ENCODE measurements at regions not wholly inside any gene's neighbourhood (a gene's known extent, or its start where the extent isn't known, plus 50 kb on each side); places are given as distances from the start of the nearest gene placed in this dataset.
A peak's percentile ranks its signal among the peaks of the same experiment; 100 is the strongest.

GRCh38 chr6:153800580-153801188 is 238.4 kb upstream of the OPRM1 start:
- POLR2A ChIA-PET: interaction anchor here (0.5 to 0.7 kb wide), 3 partner anchors 268 to 1416 kb away, joined by 3 read pairs; no protein-coding TSS in a partner anchor
- no peaks in the 10 kb centered on the region for H3K9me2 ChIP-seq (ENCODE audit: insufficient read depth, low read length)
- BruUV-seq (replicated peaks): no TSS peak
- H3K4me2 ChIP-seq (ENCODE audit: low read length): no peak overlapping the region
- TF ChIP-seq EZH2phosphoT487 (IDR thresholded peaks at IDR 0.05; ENCODE audit: borderline replicate concordance, low read depth, low read length) (no peak), CTCF (conservative IDR thresholded peaks at IDR 0.05; ENCODE audit: low read length) (no peak)
- CTCF ChIA-PET (ENCODE audit: unreplicated experiment): no interaction called here
- no peaks in the 10 kb centered on the region for H3K9me3 ChIP-seq (ENCODE audit: low read length)
- no peak overlapping the region for H3K4me3 ChIP-seq (ENCODE audit: low read depth, low read length, poor library complexity, severe bottlenecking)
- intact Hi-C loops (cut with micrococcal nuclease; ENCODE audit: unreplicated experiment): no loop called here
- H3K36me3 ChIP-seq (ENCODE audit: insufficient read depth, low read length): no peaks in the 10 kb centered on the region
- no peak overlapping the region for H3K27ac ChIP-seq (ENCODE audit: low read depth, low read length, poor library complexity, severe bottlenecking)
- no peak overlapping the region for H2AFZ ChIP-seq (ENCODE audit: low read length)
- H3K4me1 ChIP-seq (ENCODE audit: insufficient read depth, low read length, poor library complexity, severe bottlenecking): no peaks in the 10 kb centered on the region
- DNase-seq (ENCODE audit: low spot score): no peak
- no peaks in the 10 kb centered on the region for H4K20me1 ChIP-seq (ENCODE audit: insufficient read depth, low read length)
- H3K79me2 ChIP-seq (ENCODE audit: insufficient read depth, low read depth, low read length): no peaks in the 10 kb centered on the region

DNA sequence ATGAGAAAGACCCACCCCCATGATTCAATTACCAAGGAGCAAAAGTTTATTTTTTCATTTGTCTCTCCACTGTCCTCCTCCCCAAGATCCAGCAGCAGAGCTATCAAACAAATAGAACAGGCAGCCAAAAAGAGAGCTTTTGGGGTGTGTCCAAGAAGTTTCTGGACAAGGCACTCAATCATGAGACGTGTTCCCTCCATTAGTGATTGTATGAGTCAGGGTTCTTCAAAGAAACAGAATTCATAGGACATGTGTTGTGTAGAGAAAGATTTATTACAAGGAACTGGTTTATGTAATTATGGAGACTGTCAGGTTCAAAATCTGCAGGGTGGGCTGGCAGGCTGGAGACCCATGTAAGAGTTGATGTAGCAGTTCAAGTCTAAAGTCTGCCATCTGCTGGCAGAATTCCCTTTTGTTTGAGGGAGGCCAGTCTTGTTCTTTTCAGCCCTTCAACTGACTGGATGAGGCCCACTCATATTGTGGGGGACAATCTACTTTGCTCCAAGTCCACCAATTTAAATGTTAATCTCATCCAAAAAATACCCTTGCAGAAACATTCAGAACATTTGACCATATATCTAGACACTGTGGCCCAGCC is 248.1 kb upstream of the OPRM1 start:
- intact Hi-C loops (cut with micrococcal nuclease; ENCODE audit: unreplicated experiment): no loop called here
- BruUV-seq (replicated peaks): no TSS peak
- Histone ChIP-seq H3K27ac (ENCODE audit: low read depth, low read length, poor library complexity, severe bottlenecking) (no peak overlapping the region), H3K9me2 (ENCODE audit: insufficient read depth, low read length) (no peaks in the 10 kb centered on the region), H3K79me2 (ENCODE audit: insufficient read depth, low read depth, low read length) (no peaks in the 10 kb centered on the region), H4K20me1 (ENCODE audit: insufficient read depth, low read length) (no peaks in the 10 kb centered on the region), H3K36me3 (ENCODE audit: insufficient read depth, low read length) (no peaks in the 10 kb centered on the region), H3K9me3 (ENCODE audit: low read length) (no peaks in the 10 kb centered on the region), H3K4me2 (ENCODE audit: low read length) (no peak overlapping the region), H3K4me3 (ENCODE audit: low read depth, low read length, poor library complexity, severe bottlenecking) (no peak overlapping the region), H3K4me1 (ENCODE audit: insufficient read depth, low read length, poor library complexity, severe bottlenecking) (no peaks in the 10 kb centered on the region), H2AFZ (ENCODE audit: low read length) (no peak overlapping the region)
- TF ChIP-seq CTCF (conservative IDR thresholded peaks at IDR 0.05; ENCODE audit: low read length): peak; percentile 62
- no peak for TF ChIP-seq EZH2phosphoT487 (IDR thresholded peaks at IDR 0.05; ENCODE audit: borderline replicate concordance, low read depth, low read length)
- POLR2A ChIA-PET: no interaction called here
- CTCF ChIA-PET (ENCODE audit: unreplicated experiment): no interaction called here
- DNase-seq (ENCODE audit: low spot score): peak; percentile 1

- Histone ChIP-seq H3K9me3 (ENCODE audit: low read length) (no peaks in the 10 kb centered on the region), H4K20me1 (ENCODE audit: insufficient read depth, low read length) (no peaks in the 10 kb centered on the region), H3K4me1 (ENCODE audit: insufficient read depth, low read length, poor library complexity, severe bottlenecking) (no peaks in the 10 kb centered on the region), H3K79me2 (ENCODE audit: insufficient read depth, low read depth, low read length) (no peaks in the 10 kb centered on the region), H3K36me3 (ENCODE audit: insufficient read depth, low read length) (no peaks in the 10 kb centered on the region), H3K27ac (ENCODE audit: low read depth, low read length, poor library complexity, severe bottlenecking) (no peak overlapping the region), H3K4me3 (ENCODE audit: low read depth, low read length, poor library complexity, severe bottlenecking) (no peak overlapping the region), H3K9me2 (ENCODE audit: insufficient read depth, low read length) (no peaks in the 10 kb centered on the region), H3K4me2 (ENCODE audit: low read length) (no peak overlapping the region), H2AFZ (ENCODE audit: low read length) (no peak overlapping the region)
- BruUV-seq (replicated peaks): no TSS peak
- DNase-seq (ENCODE audit: low spot score): no peak
- TF ChIP-seq EZH2phosphoT487 (IDR thresholded peaks at IDR 0.05; ENCODE audit: borderline replicate concordance, low read depth, low read length) (no peak), CTCF (conservative IDR thresholded peaks at IDR 0.05; ENCODE audit: low read length) (no peak)
- CTCF ChIA-PET (ENCODE audit: unreplicated experiment): no interaction called here
- intact Hi-C loops (cut with micrococcal nuclease; ENCODE audit: unreplicated experiment): no loop called here
- POLR2A ChIA-PET: no interaction called here
Measured at GRCh38 chr6:153790048-153790447, 249.0 kb upstream of the OPRM1 start.
